ENCODE measurements at regions not wholly inside any gene's neighbourhood (a gene's known extent, or its start where the extent isn't known, plus 50 kb on each side); places are given as distances from the start of the nearest gene placed in this dataset.

GRCh38 chr20:59422872-59423544, 122.6 kb downstream of the EDN3 start:
- Histone ChIP-seq H2AK5ac (ENCODE audit: low read length) (no peak overlapping the region), H3K23ac (ENCODE audit: low read length) (no peak overlapping the region), H3K9ac (ENCODE audit: low read length) (no peak overlapping the region), H3K27me3 (ENCODE audit: insufficient read depth, low read length) (no peaks in the 10 kb centered on the region), H3K4me3 (ENCODE audit: low read depth, low read length) (no peak overlapping the region), H2BK120ac (ENCODE audit: insufficient read depth, low read length, poor library complexity) (no peak overlapping the region), H3K4ac (ENCODE audit: low read depth, low read length) (no peak overlapping the region), H4K8ac (ENCODE audit: low read depth, low read length) (no peak overlapping the region), H3K36me3 (ENCODE audit: control insufficient read depth in 1 of 2, insufficient read depth in 2 of 2, low read length in 2 of 2) (no peaks in the 10 kb centered on the region), H2BK12ac (ENCODE audit: low read length) (no peak overlapping the region), H4K12ac (ENCODE audit: low read depth, low read length) (no peak overlapping the region), H4K91ac (ENCODE audit: low read depth, low read length) (peak overlapping the region; percentile 22), H3K14ac (ENCODE audit: low read length) (no peak overlapping the region), H3K79me2 (ENCODE audit: control insufficient read depth, insufficient read depth, low read length, poor library complexity) (no peaks in the 10 kb centered on the region), H2AFZ (ENCODE audit: insufficient read depth, low read length, poor library complexity) (no peak overlapping the region), H3K4me1 (ENCODE audit: control insufficient read depth in 1 of 2, insufficient read depth in 2 of 2, low read length in 2 of 2) (peaks cover 13 to 15% of the 10 kb centered on the region in 2 experiments), H3K79me1 (ENCODE audit: low read length) (no peaks in the 10 kb centered on the region), H3K9me3 (ENCODE audit: insufficient read depth, low read depth, low read length) (peaks cover 7% of the 10 kb centered on the region), H2BK5ac (ENCODE audit: low read depth, low read length, poor library complexity) (no peak overlapping the region), H3K18ac (ENCODE audit: low read length) (no peak overlapping the region), H3K27ac (ENCODE audit: low read depth, low read length) (no peak overlapping the region), H3K4me2 (ENCODE audit: low read length) (no peak overlapping the region)
- no peak for DNase-seq
- WGBS (ENCODE audit: extremely low coverage, insufficient coverage, insufficient read length), result no CpG with 5 or more reads among the region's 10 CpGs

- Histone ChIP-seq H3K4me1 (ENCODE audit: control insufficient read depth in 1 of 2, insufficient read depth in 2 of 2, low read length in 2 of 2) (peaks cover 18 to 20% of the 10 kb centered on the region in 2 experiments), H3K4me2 (ENCODE audit: low read length) (no peak overlapping the region), H3K18ac (ENCODE audit: low read length) (no peak overlapping the region), H3K4ac (ENCODE audit: low read depth, low read length) (no peak overlapping the region), H2AFZ (ENCODE audit: insufficient read depth, low read length, poor library complexity) (no peak overlapping the region), H4K91ac (ENCODE audit: low read depth, low read length) (no peak overlapping the region), H3K14ac (ENCODE audit: low read length) (no peak overlapping the region), H3K27ac (ENCODE audit: low read depth, low read length) (no peak overlapping the region), H3K27me3 (ENCODE audit: insufficient read depth, low read length) (no peaks in the 10 kb centered on the region), H4K8ac (ENCODE audit: low read depth, low read length) (no peak overlapping the region), H3K36me3 (ENCODE audit: control insufficient read depth in 1 of 2, insufficient read depth in 2 of 2, low read length in 2 of 2) (no peaks in the 10 kb centered on the region), H4K12ac (ENCODE audit: low read depth, low read length) (no peak overlapping the region), H3K9me3 (ENCODE audit: insufficient read depth, low read depth, low read length) (peaks cover 7% of the 10 kb centered on the region), H3K9ac (ENCODE audit: low read length) (no peak overlapping the region), H3K4me3 (ENCODE audit: low read depth, low read length) (no peak overlapping the region), H2BK12ac (ENCODE audit: low read length) (no peak overlapping the region), H2BK5ac (ENCODE audit: low read depth, low read length, poor library complexity) (no peak overlapping the region), H3K79me1 (ENCODE audit: low read length) (no peaks in the 10 kb centered on the region), H2AK5ac (ENCODE audit: low read length) (no peak overlapping the region), H3K23ac (ENCODE audit: low read length) (no peak overlapping the region), H3K79me2 (ENCODE audit: control insufficient read depth, insufficient read depth, low read length, poor library complexity) (no peaks in the 10 kb centered on the region), H2BK120ac (ENCODE audit: insufficient read depth, low read length, poor library complexity) (no peak overlapping the region)
- WGBS (ENCODE audit: extremely low coverage, insufficient coverage, insufficient read length), result no CpG with 5 or more reads among the region's 13 CpGs
- no peak for DNase-seq
Observed at GRCh38 chr20:59424976-59425375, 124.6 kb downstream of the EDN3 start.

GRCh38 chr20:59425572-59425971, 125.2 kb downstream of the EDN3 start:
- Histone ChIP-seq H2BK5ac (ENCODE audit: low read depth, low read length, poor library complexity) (no peak overlapping the region), H3K4ac (ENCODE audit: low read depth, low read length) (no peak overlapping the region), H4K8ac (ENCODE audit: low read depth, low read length) (no peak overlapping the region), H3K27ac (ENCODE audit: low read depth, low read length) (no peak overlapping the region), H3K18ac (ENCODE audit: low read length) (no peak overlapping the region), H2AFZ (ENCODE audit: insufficient read depth, low read length, poor library complexity) (no peak overlapping the region), H3K36me3 (ENCODE audit: control insufficient read depth in 1 of 2, insufficient read depth in 2 of 2, low read length in 2 of 2) (no peaks in the 10 kb centered on the region), H3K9me3 (ENCODE audit: insufficient read depth, low read depth, low read length) (peaks cover 7% of the 10 kb centered on the region), H3K79me2 (ENCODE audit: control insufficient read depth, insufficient read depth, low read length, poor library complexity) (no peaks in the 10 kb centered on the region), H2BK12ac (ENCODE audit: low read length) (no peak overlapping the region), H3K4me3 (ENCODE audit: low read depth, low read length) (no peak overlapping the region), H3K79me1 (ENCODE audit: low read length) (no peaks in the 10 kb centered on the region), H2BK120ac (ENCODE audit: insufficient read depth, low read length, poor library complexity) (no peak overlapping the region), H4K91ac (ENCODE audit: low read depth, low read length) (no peak overlapping the region), H3K14ac (ENCODE audit: low read length) (no peak overlapping the region), H3K4me1 (ENCODE audit: control insufficient read depth in 1 of 2, insufficient read depth in 2 of 2, low read length in 2 of 2) (peaks cover 18 to 20% of the 10 kb centered on the region in 2 experiments), H3K9ac (ENCODE audit: low read length) (no peak overlapping the region), H3K4me2 (ENCODE audit: low read length) (no peak overlapping the region), H2AK5ac (ENCODE audit: low read length) (no peak overlapping the region), H3K23ac (ENCODE audit: low read length) (no peak overlapping the region), H4K12ac (ENCODE audit: low read depth, low read length) (no peak overlapping the region), H3K27me3 (ENCODE audit: insufficient read depth, low read length) (no peaks in the 10 kb centered on the region)
- DNase-seq, result no peak
- no CpG with 5 or more reads among the region's 5 CpGs for WGBS (ENCODE audit: extremely low coverage, insufficient coverage, insufficient read length)

- H3K4ac ChIP-seq (ENCODE audit: low read depth, low read length), result no peak overlapping the region
- no peak overlapping the region for H3K27ac ChIP-seq (ENCODE audit: low read depth, low read length)
- H3K4me2 ChIP-seq (ENCODE audit: low read length), result no peak overlapping the region
- no peak overlapping the region for H2AFZ ChIP-seq (ENCODE audit: insufficient read depth, low read length, poor library complexity)
- H3K4me3 ChIP-seq (ENCODE audit: low read depth, low read length), result no peak overlapping the region
- no peak overlapping the region for H3K9ac ChIP-seq (ENCODE audit: low read length)
- H2BK5ac ChIP-seq (ENCODE audit: low read depth, low read length, poor library complexity), result no peak overlapping the region
- H3K4me1 ChIP-seq (ENCODE audit: control insufficient read depth in 1 of 2, insufficient read depth in 2 of 2, low read length in 2 of 2), result peaks cover 11 to 12% of the 10 kb centered on the region in 2 experiments
- peaks cover 7% of the 10 kb centered on the region for H3K9me3 ChIP-seq (ENCODE audit: insufficient read depth, low read depth, low read length)
- H2BK120ac ChIP-seq (ENCODE audit: insufficient read depth, low read length, poor library complexity), result no peak overlapping the region
- H3K27me3 ChIP-seq (ENCODE audit: insufficient read depth, low read length), result no peaks in the 10 kb centered on the region
- no peaks in the 10 kb centered on the region for H3K36me3 ChIP-seq (ENCODE audit: control insufficient read depth in 1 of 2, insufficient read depth in 2 of 2, low read length in 2 of 2)
- H2BK12ac ChIP-seq (ENCODE audit: low read length), result no peak overlapping the region
- no peak overlapping the region for H3K18ac ChIP-seq (ENCODE audit: low read length)
- H3K79me2 ChIP-seq (ENCODE audit: control insufficient read depth, insufficient read depth, low read length, poor library complexity), result no peaks in the 10 kb centered on the region
- H4K91ac ChIP-seq (ENCODE audit: low read depth, low read length), result no peak overlapping the region
- no peaks in the 10 kb centered on the region for H3K79me1 ChIP-seq (ENCODE audit: low read length)
- H4K12ac ChIP-seq (ENCODE audit: low read depth, low read length), result no peak overlapping the region
- DNase-seq, result no peak
- no peak overlapping the region for H2AK5ac ChIP-seq (ENCODE audit: low read length)
- no peak overlapping the region for H4K8ac ChIP-seq (ENCODE audit: low read depth, low read length)
- H3K23ac ChIP-seq (ENCODE audit: low read length), result no peak overlapping the region
- no peak overlapping the region for H3K14ac ChIP-seq (ENCODE audit: low read length)
Observed at GRCh38 chr20:59428006-59428405, 127.6 kb downstream of the EDN3 start.
